ENCODE measurements at regions not wholly inside any gene's neighbourhood (a gene's known extent, or its start where the extent isn't known, plus 50 kb on each side); places are given as distances from the start of the nearest gene placed in this dataset.

- Histone ChIP-seq H3K4me3 (ENCODE audit: low read depth, low read length, poor library complexity, severe bottlenecking) (no peak overlapping the region), H3K4me1 (ENCODE audit: insufficient read depth, low read length, poor library complexity, severe bottlenecking) (no peaks in the 10 kb centered on the region), H3K36me3 (ENCODE audit: insufficient read depth, low read length, poor library complexity, severe bottlenecking) (no peaks in the 10 kb centered on the region), H3K27me3 (replicated peaks; ENCODE audit: insufficient read depth, low read depth, low read length, poor library complexity) (no peaks in the 10 kb centered on the region), H3K27ac (ENCODE audit: low read depth, low read length, poor library complexity, severe bottlenecking) (no peak overlapping the region), H3K9me3 (ENCODE audit: low read depth, low read length, poor library complexity, severe bottlenecking) (no peaks in the 10 kb centered on the region)
- intact Hi-C loops (cut with micrococcal nuclease; ENCODE audit: unreplicated experiment): no loop called here
- DNase-seq (ENCODE audit: low spot score): no peak
- BruUV-seq (replicated peaks): no TSS peak
- ChIA-PET CTCF (no interaction called here), POLR2A (ENCODE audit: low non-redundant PET) (no interaction called here)
- TF ChIP-seq CTCF (conservative IDR thresholded peaks at IDR 0.05; ENCODE audit: low read depth, low read length) (no peak), EZH2 (IDR thresholded peaks at IDR 0.05; ENCODE audit: borderline replicate concordance, low read depth, low read length, poor library complexity, severe bottlenecking) (no peak)
These were observed 193.2 kb downstream of the TM2D1 start for GRCh38 chr1:61531716-61532115.

- CTCF ChIA-PET: no interaction called here
- Histone ChIP-seq H3K27ac (ENCODE audit: low read depth, low read length, poor library complexity, severe bottlenecking) (no peak overlapping the region), H3K4me3 (ENCODE audit: low read depth, low read length, poor library complexity, severe bottlenecking) (no peak overlapping the region), H3K36me3 (ENCODE audit: insufficient read depth, low read length, poor library complexity, severe bottlenecking) (no peaks in the 10 kb centered on the region), H3K9me3 (ENCODE audit: low read depth, low read length, poor library complexity, severe bottlenecking) (no peaks in the 10 kb centered on the region), H3K4me1 (ENCODE audit: insufficient read depth, low read length, poor library complexity, severe bottlenecking) (no peaks in the 10 kb centered on the region), H3K27me3 (replicated peaks; ENCODE audit: insufficient read depth, low read depth, low read length, poor library complexity) (no peaks in the 10 kb centered on the region)
- BruUV-seq (replicated peaks): no TSS peak
- TF ChIP-seq CTCF (conservative IDR thresholded peaks at IDR 0.05; ENCODE audit: low read depth, low read length) (no peak), EZH2 (IDR thresholded peaks at IDR 0.05; ENCODE audit: borderline replicate concordance, low read depth, low read length, poor library complexity, severe bottlenecking) (no peak)
- no peak for DNase-seq (ENCODE audit: low spot score)
- POLR2A ChIA-PET (ENCODE audit: low non-redundant PET): no interaction called here
- intact Hi-C loops (cut with micrococcal nuclease; ENCODE audit: unreplicated experiment): no loop called here
These were observed 200.9 kb downstream of the TM2D1 start for GRCh38 chr1:61523893-61524605.

GRCh38 chr1:61523229-61523628 is 201.7 kb downstream of the TM2D1 start:
- ChIA-PET CTCF (no interaction called here), POLR2A (ENCODE audit: low non-redundant PET) (no interaction called here)
- no peak for DNase-seq (ENCODE audit: low spot score)
- intact Hi-C loops (cut with micrococcal nuclease; ENCODE audit: unreplicated experiment): no loop called here
- no peak overlapping the region for H3K4me3 ChIP-seq (ENCODE audit: low read depth, low read length, poor library complexity, severe bottlenecking)
- no peaks in the 10 kb centered on the region for H3K36me3 ChIP-seq (ENCODE audit: insufficient read depth, low read length, poor library complexity, severe bottlenecking)
- H3K9me3 ChIP-seq (ENCODE audit: low read depth, low read length, poor library complexity, severe bottlenecking): no peaks in the 10 kb centered on the region
- no peaks in the 10 kb centered on the region for H3K27me3 ChIP-seq (replicated peaks; ENCODE audit: insufficient read depth, low read depth, low read length, poor library complexity)
- no TSS peak for BruUV-seq (replicated peaks)
- H3K27ac ChIP-seq (ENCODE audit: low read depth, low read length, poor library complexity, severe bottlenecking): no peak overlapping the region
- H3K4me1 ChIP-seq (ENCODE audit: insufficient read depth, low read length, poor library complexity, severe bottlenecking): no peaks in the 10 kb centered on the region
- TF ChIP-seq EZH2 (IDR thresholded peaks at IDR 0.05; ENCODE audit: borderline replicate concordance, low read depth, low read length, poor library complexity, severe bottlenecking): no peak
- no peak for TF ChIP-seq CTCF (conservative IDR thresholded peaks at IDR 0.05; ENCODE audit: low read depth, low read length)

Data from A673 (cell line).